IMR-90 (cell line): ENCODE measurements at regions not wholly inside any gene's neighbourhood (a gene's known extent, or its start where the extent isn't known, plus 50 kb on each side); places are given as distances from the start of the nearest gene placed in this dataset.

Experiments used
- ATAC-seq: fragments of 200-7000 bp; cut with Tn5 transposase; 2 replicates; pipeline ENCODE4 v1.9.1; 2020; ENCODE audit warnings: low read depth, mild to moderate bottlenecking, moderate library complexity
- BruUV-seq: library from RNA; stranded (reverse); fragments of 400-500 nt; replicated peaks from 2 replicates; lab custom pipeline; 2021; lab: Mats Ljungman, UMichigan
- CTCF ChIA-PET: fragments of 300-600 bp; formaldehyde crosslinking; extraction: SDS; loops from one replicate; lab custom pipeline; 2021; ENCODE audit warnings: antibody characterized with exemption; lab: Yijun Ruan, JAX
- POLR2A ChIA-PET: fragments of 300-600 bp; sonication (Branson Sonifier 250); formaldehyde crosslinking; loops from one replicate; lab custom pipeline; 2022; ENCODE audit warnings: antibody characterized with exemption; ENCODE audit not compliant: unreplicated experiment; lab: Charles Lee
- DNase-seq: peaks from one replicate; pipeline ENCODE4 v3.0.0; 2013
- H2AFZ ChIP-seq: replicated peaks from 2 replicates; pipeline ENCODE3; 2013; ENCODE audit warnings: low read length, mild to moderate bottlenecking; ENCODE audit not compliant: poor library complexity
- H2AK5ac ChIP-seq: 2 replicates; pipeline ENCODE4 v1.6.1; 2013; ENCODE audit warnings: low read depth, low read length, inconsistent platforms
- H2AK9ac ChIP-seq: replicated peaks from 2 replicates; pipeline ENCODE3; 2013; ENCODE audit warnings: mild to moderate bottlenecking, low read depth, low read length, moderate library complexity; ENCODE audit not compliant: poor library complexity
- H2BK120ac ChIP-seq: 2 replicates; pipeline ENCODE4 v1.6.1; 2013; ENCODE audit warnings: low read depth, low read length, inconsistent platforms
- H2BK15ac ChIP-seq: 3 replicates; pipeline ENCODE4 v1.6.1; 2013; ENCODE audit warnings: low read depth, low read length, inconsistent platforms
- H2BK20ac ChIP-seq: 2 replicates; pipeline ENCODE4 v1.6.1; 2013; ENCODE audit warnings: low read depth, mild to moderate bottlenecking, inconsistent platforms, low read length, moderate library complexity
- H2BK5ac ChIP-seq: 2 replicates; pipeline ENCODE4 v1.6.1; 2013; ENCODE audit warnings: mild to moderate bottlenecking, low read depth, low read length, inconsistent platforms; ENCODE audit not compliant: poor library complexity, severe bottlenecking
- H3K14ac ChIP-seq: replicated peaks from 2 replicates; pipeline ENCODE4 v1.6.1; 2013; ENCODE audit warnings: low read depth, low read length, inconsistent platforms
- H3K18ac ChIP-seq: 2 replicates; pipeline ENCODE4 v1.6.1; 2013; ENCODE audit warnings: low read depth, low read length, control low read depth
- H3K23ac ChIP-seq: 2 replicates; pipeline ENCODE4 v1.6.1; 2013; ENCODE audit warnings: low read depth, low read length, inconsistent platforms
- H3K27ac ChIP-seq: 2 replicates; pipeline ENCODE4 v1.5.1; 2013; ENCODE audit warnings: mild to moderate bottlenecking, control low read depth, low read length; ENCODE audit not compliant: insufficient read depth
- H3K27me3 ChIP-seq: 2 replicates; pipeline ENCODE4 v1.6.1; 2013; ENCODE audit warnings: low read length; ENCODE audit not compliant: control insufficient read depth, insufficient read depth
- H3K36me3 ChIP-seq: 2 replicates; pipeline ENCODE4 v1.6.1; 2013; ENCODE audit warnings: low read length, mixed read lengths; ENCODE audit not compliant: control insufficient read depth, insufficient read depth
- H3K4ac ChIP-seq: 2 replicates; pipeline ENCODE4 v1.6.1; 2013; ENCODE audit warnings: low read depth, low read length, inconsistent platforms
- H3K4me1 ChIP-seq: 2 replicates; pipeline ENCODE4 v1.6.1; 2013; ENCODE audit warnings: low read length, mixed read lengths; ENCODE audit not compliant: control insufficient read depth, insufficient read depth
- H3K4me2 ChIP-seq: 2 replicates; pipeline ENCODE4 v1.6.1; 2013; ENCODE audit warnings: low read depth, mild to moderate bottlenecking, control low read depth, low read length, moderate library complexity
- H3K4me3 ChIP-seq: 2 replicates; pipeline ENCODE4 v1.5.1; 2013; ENCODE audit warnings: low read depth, mild to moderate bottlenecking, control low read depth, low read length, moderate library complexity; ENCODE audit not compliant: insufficient read depth
- H3K56ac ChIP-seq: 2 replicates; pipeline ENCODE4 v1.6.1; 2013; ENCODE audit warnings: low read length, inconsistent platforms; ENCODE audit not compliant: insufficient read depth; ENCODE audit errors: extremely low read depth
- H3K79me1 ChIP-seq, 2 experiments: 2 replicates each; pipeline ENCODE4 v1.6.1; 2013; ENCODE audit warnings: low read length in 2 of 2, inconsistent platforms in 1 of 2, low read depth in 1 of 2
- H3K9ac ChIP-seq: 2 replicates; pipeline ENCODE4 v1.6.1; 2013; ENCODE audit warnings: low read depth, low read length, control low read depth
- H3K9me1 ChIP-seq: 2 replicates; pipeline ENCODE4 v1.6.1; 2013; ENCODE audit warnings: low read length, inconsistent platforms; ENCODE audit not compliant: insufficient read depth
- H3K9me3 ChIP-seq: 2 replicates; pipeline ENCODE4 v1.6.1; 2013; ENCODE audit warnings: low read length; ENCODE audit not compliant: control insufficient read depth, insufficient read depth
- H4K20me1 ChIP-seq: 2 replicates; pipeline ENCODE4 v1.6.1; 2013; ENCODE audit warnings: low read length, inconsistent platforms; ENCODE audit not compliant: insufficient read depth
- H4K5ac ChIP-seq: 2 replicates; pipeline ENCODE4 v1.6.1; 2013; ENCODE audit warnings: mild to moderate bottlenecking, low read depth, low read length, control low read depth
- H4K8ac ChIP-seq, 2 experiments: 2 replicates each; pipeline ENCODE4 v1.6.1; 2013; ENCODE audit warnings: low read depth in 2 of 2, low read length in 2 of 2, control low read depth in 1 of 2, inconsistent platforms in 1 of 2
- H4K91ac ChIP-seq: 2 replicates; pipeline ENCODE4 v1.6.1; 2013; ENCODE audit warnings: low read depth, low read length, inconsistent platforms; ENCODE audit not compliant: insufficient read depth
- BHLHE40 ChIP-seq: fragments of 150-350 bp; IDR thresholded peaks from 2 replicates; pipeline ENCODE4 v1.6.1; 2016; ENCODE audit warnings: mild to moderate bottlenecking, low read depth, low read length
- CEBPB ChIP-seq: IDR thresholded peaks from 2 replicates; pipeline ENCODE4 v1.6.1; 2012; ENCODE audit warnings: low read depth, low read length, improper control_type of control experiment
- CHD1 ChIP-seq: IDR thresholded peaks from 2 replicates; pipeline ENCODE4 v1.6.1; 2012; ENCODE audit warnings: low read depth, low read length, improper control_type of control experiment
- FOS ChIP-seq: fragments of 150-350 bp; IDR thresholded peaks from 2 replicates; pipeline ENCODE4 v1.6.1; 2016; ENCODE audit warnings: low read depth, low read length
- MAFK ChIP-seq: IDR thresholded peaks from 2 replicates; pipeline ENCODE4 v1.6.1; 2012; ENCODE audit warnings: low read depth, low read length, improper control_type of control experiment
- MAZ ChIP-seq: IDR thresholded peaks from 2 replicates; pipeline ENCODE4 v1.6.1; 2012; ENCODE audit warnings: low read depth, mild to moderate bottlenecking, low read length, improper control_type of control experiment, moderate library complexity, borderline replicate concordance
- MXI1 ChIP-seq: IDR thresholded peaks from 2 replicates; pipeline ENCODE4 v1.6.1; 2012; ENCODE audit warnings: low read depth, mild to moderate bottlenecking, low read length, moderate library complexity, borderline replicate concordance
- NFE2L2 ChIP-seq: fragments of 150-350 bp; IDR thresholded peaks from 2 replicates; pipeline ENCODE4 v1.6.1; 2016; ENCODE audit warnings: low read depth, mild to moderate bottlenecking, low read length
- POLR2A ChIP-seq: IDR thresholded peaks from 2 replicates; pipeline ENCODE4 v1.6.1; 2012; ENCODE audit warnings: mild to moderate bottlenecking, low read depth, low read length
- RAD21 ChIP-seq: IDR thresholded peaks from 2 replicates; pipeline ENCODE4 v1.6.1; 2012; ENCODE audit warnings: low read length, improper control_type of control experiment
- RCOR1 ChIP-seq: IDR thresholded peaks from 2 replicates; pipeline ENCODE4 v1.6.1; 2012; ENCODE audit warnings: mild to moderate bottlenecking, low read length, improper control_type of control experiment; ENCODE audit not compliant: insufficient replicate concordance
- RFX5 ChIP-seq: IDR thresholded peaks from 2 replicates; pipeline ENCODE4 v1.8.0; 2012; ENCODE audit warnings: low read depth, mild to moderate bottlenecking, low read length, moderate library complexity
- SMC3 ChIP-seq: fragments of 150-350 bp; IDR thresholded peaks from 2 replicates; pipeline ENCODE4 v1.6.1; 2016; ENCODE audit warnings: low read depth, mild to moderate bottlenecking, antibody characterized with exemption, low read length, moderate library complexity
- WGBS, 2 experiments: methylation state at CpG; one replicate each; pipeline versions ENCODE4 v1.1.5 to v1.1.7; 2013; ENCODE audit warnings: missing lambda C conversion rate in 2 of 2; ENCODE audit not compliant: insufficient read length in 1 of 2; ENCODE audit errors: extremely low coverage in 2 of 2; 5-methylcytosine and 5-hydroxymethylcytosine counted together
- dilution Hi-C: fragments of 300-500 bp; cut with HindIII; formaldehyde crosslinking; loops from one replicate; pipeline ENCODE4 v1.14.3; 2018; ENCODE audit warnings: low sequenced_read_pairs; ENCODE audit not compliant: unreplicated experiment
- in situ Hi-C: fragments of 300-500 bp; cut with MboI; formaldehyde crosslinking; loops from 3 replicates; pipeline ENCODE4 v1.14.3; 2019; ENCODE audit warnings: low sequenced_read_pairs, inconsistent platforms, mixed read lengths
- intact Hi-C: fragments of 100-400 bp; cut with micrococcal nuclease; formaldehyde crosslinking; loops from 2 replicates; pipeline ENCODE4 v1.10.0; 2022
- TF ChIP-seq, protein P1 (sequence below): conservative IDR thresholded peaks from 2 replicates; pipeline ENCODE4 v1.5.1; 2012; ENCODE audit warnings: mild to moderate bottlenecking, low read depth, low read length, improper control_type of control experiment
- TF ChIP-seq, protein P2 (sequence below): fragments of 150-350 bp; IDR thresholded peaks from 2 replicates; pipeline ENCODE4 v1.6.1; 2017; ENCODE audit warnings: mild to moderate bottlenecking, antibody characterized with exemption, low read length, low read depth
- TF ChIP-seq, protein P3 (sequence below): fragments of 150-350 bp; IDR thresholded peaks from 2 replicates; pipeline ENCODE4 v1.6.1; 2016; ENCODE audit warnings: low read depth, mild to moderate bottlenecking, low read length, moderate library complexity, borderline replicate concordance

DNA sequence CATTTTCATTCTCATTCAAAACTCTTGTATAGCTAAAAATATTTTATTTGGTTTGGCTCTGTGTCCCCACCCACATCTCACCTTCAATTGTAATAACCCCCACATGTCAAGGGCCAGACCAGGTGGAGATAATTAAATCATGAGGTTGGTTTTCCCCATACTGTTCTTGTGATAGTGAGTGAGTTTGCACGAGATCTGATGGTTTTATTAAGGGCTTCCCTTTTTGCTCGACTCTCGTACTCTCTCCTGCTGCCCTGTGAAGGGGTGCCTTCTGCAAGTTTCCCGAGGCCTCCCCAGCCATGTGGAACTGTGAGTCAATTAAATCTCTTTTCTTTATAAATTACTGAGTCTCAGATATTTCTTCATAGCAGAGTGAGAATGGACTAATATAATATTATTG, 768.0 kb downstream of the STIM2 start:
- H3K14ac ChIP-seq, result no peak overlapping the region
- H4K91ac ChIP-seq, result no peak overlapping the region
- no peaks in the 10 kb centered on the region for H3K9me1 ChIP-seq
- no CpG with 5 or more reads among the region's 4 CpGs for WGBS, 2 experiments
- H4K8ac ChIP-seq, result no peak overlapping the region
- H2BK5ac ChIP-seq, result no peak overlapping the region
- BruUV-seq, result no TSS peak
- no peak overlapping the region for H3K4ac ChIP-seq
- in situ Hi-C loops, result no loop called here
- H3K4me2 ChIP-seq, result no peak overlapping the region
- dilution Hi-C loops, result no loop called here
- H3K23ac ChIP-seq, result no peak overlapping the region
- no peaks in the 10 kb centered on the region for H3K4me1 ChIP-seq
- no peak overlapping the region for H2AFZ ChIP-seq
- intact Hi-C loops, result no loop called here
- no peaks in the 10 kb centered on the region for H4K20me1 ChIP-seq
- no peak overlapping the region for H3K9ac ChIP-seq
- no peak overlapping the region for H2BK120ac ChIP-seq
- no peak overlapping the region for H2BK20ac ChIP-seq
- no peak overlapping the region for H3K18ac ChIP-seq
- H2AK5ac ChIP-seq, result no peak overlapping the region
- TF ChIP-seq, protein P1, sequence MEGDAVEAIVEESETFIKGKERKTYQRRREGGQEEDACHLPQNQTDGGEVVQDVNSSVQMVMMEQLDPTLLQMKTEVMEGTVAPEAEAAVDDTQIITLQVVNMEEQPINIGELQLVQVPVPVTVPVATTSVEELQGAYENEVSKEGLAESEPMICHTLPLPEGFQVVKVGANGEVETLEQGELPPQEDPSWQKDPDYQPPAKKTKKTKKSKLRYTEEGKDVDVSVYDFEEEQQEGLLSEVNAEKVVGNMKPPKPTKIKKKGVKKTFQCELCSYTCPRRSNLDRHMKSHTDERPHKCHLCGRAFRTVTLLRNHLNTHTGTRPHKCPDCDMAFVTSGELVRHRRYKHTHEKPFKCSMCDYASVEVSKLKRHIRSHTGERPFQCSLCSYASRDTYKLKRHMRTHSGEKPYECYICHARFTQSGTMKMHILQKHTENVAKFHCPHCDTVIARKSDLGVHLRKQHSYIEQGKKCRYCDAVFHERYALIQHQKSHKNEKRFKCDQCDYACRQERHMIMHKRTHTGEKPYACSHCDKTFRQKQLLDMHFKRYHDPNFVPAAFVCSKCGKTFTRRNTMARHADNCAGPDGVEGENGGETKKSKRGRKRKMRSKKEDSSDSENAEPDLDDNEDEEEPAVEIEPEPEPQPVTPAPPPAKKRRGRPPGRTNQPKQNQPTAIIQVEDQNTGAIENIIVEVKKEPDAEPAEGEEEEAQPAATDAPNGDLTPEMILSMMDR, result no peak
- TF ChIP-seq CEBPB, result no peak
- TF ChIP-seq, protein P2, sequence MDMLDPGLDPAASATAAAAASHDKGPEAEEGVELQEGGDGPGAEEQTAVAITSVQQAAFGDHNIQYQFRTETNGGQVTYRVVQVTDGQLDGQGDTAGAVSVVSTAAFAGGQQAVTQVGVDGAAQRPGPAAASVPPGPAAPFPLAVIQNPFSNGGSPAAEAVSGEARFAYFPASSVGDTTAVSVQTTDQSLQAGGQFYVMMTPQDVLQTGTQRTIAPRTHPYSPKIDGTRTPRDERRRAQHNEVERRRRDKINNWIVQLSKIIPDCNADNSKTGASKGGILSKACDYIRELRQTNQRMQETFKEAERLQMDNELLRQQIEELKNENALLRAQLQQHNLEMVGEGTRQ, result no peak
- no peak for TF ChIP-seq CHD1
- no peak for TF ChIP-seq RAD21
- no peak for TF ChIP-seq MAZ
- TF ChIP-seq, protein P3, sequence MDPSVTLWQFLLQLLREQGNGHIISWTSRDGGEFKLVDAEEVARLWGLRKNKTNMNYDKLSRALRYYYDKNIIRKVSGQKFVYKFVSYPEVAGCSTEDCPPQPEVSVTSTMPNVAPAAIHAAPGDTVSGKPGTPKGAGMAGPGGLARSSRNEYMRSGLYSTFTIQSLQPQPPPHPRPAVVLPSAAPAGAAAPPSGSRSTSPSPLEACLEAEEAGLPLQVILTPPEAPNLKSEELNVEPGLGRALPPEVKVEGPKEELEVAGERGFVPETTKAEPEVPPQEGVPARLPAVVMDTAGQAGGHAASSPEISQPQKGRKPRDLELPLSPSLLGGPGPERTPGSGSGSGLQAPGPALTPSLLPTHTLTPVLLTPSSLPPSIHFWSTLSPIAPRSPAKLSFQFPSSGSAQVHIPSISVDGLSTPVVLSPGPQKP, result no peak
- TF ChIP-seq MAFK, result no peak
- no peak for TF ChIP-seq NFE2L2
- no peak for TF ChIP-seq POLR2A
- no peak for TF ChIP-seq BHLHE40
- no peak for TF ChIP-seq RCOR1
- TF ChIP-seq MXI1, result no peak
- no peak for TF ChIP-seq RFX5
- no peak for TF ChIP-seq SMC3
- no peak for TF ChIP-seq FOS
- H3K79me1 ChIP-seq, result no peaks in the 10 kb centered on the region
- H3K36me3 ChIP-seq, result no peaks in the 10 kb centered on the region
- H3K27me3 ChIP-seq, result no peaks in the 10 kb centered on the region
- ATAC-seq (no peak), DNase-seq (no peak)
- no peak overlapping the region for H3K4me3 ChIP-seq
- 0 out of 2 replicates have a peak, but pooled peaks cover 2% of the 10 kb centered on the region for H3K9me3 ChIP-seq
- H2BK15ac ChIP-seq, result no peak overlapping the region
- POLR2A ChIA-PET, result no interaction called here
- H3K56ac ChIP-seq, result no peak overlapping the region
- H3K27ac ChIP-seq, result no peak overlapping the region
- no peak overlapping the region for H2AK9ac ChIP-seq
- CTCF ChIA-PET, result no interaction called here
- no peak overlapping the region for H4K5ac ChIP-seq
